Uterus (tissue), 2 donors: ENCODE measurements at regions not wholly inside any gene's neighbourhood (a gene's known extent, or its start where the extent isn't known, plus 50 kb on each side); places are given as distances from the start of the nearest gene placed in this dataset.

Source experiments
- POLR2A ChIP-seq, 2 donors: fragments of 450-650 bp; IDR thresholded peaks; one replicate each; pipeline ENCODE4 v1.6.1; 2016; ENCODE audit warnings: antibody characterized with exemption in 2 of 2, mild to moderate bottlenecking in 1 of 2, moderate library complexity in 1 of 2
- TF ChIP-seq, protein P1 (sequence below), 4 experiments: fragments of 200-600 bp in 2 of 4; fragments of 450-650 bp in 2 of 4; sonication (generic) in 2 of 4; IDR thresholded peaks; one replicate each; pipeline ENCODE4 v1.5.1; 2016 to 2019; ENCODE audit warnings: antibody characterized with exemption in 4 of 4, mild to moderate bottlenecking in 2 of 4, moderate library complexity in 1 of 4

- TF ChIP-seq, protein P1, sequence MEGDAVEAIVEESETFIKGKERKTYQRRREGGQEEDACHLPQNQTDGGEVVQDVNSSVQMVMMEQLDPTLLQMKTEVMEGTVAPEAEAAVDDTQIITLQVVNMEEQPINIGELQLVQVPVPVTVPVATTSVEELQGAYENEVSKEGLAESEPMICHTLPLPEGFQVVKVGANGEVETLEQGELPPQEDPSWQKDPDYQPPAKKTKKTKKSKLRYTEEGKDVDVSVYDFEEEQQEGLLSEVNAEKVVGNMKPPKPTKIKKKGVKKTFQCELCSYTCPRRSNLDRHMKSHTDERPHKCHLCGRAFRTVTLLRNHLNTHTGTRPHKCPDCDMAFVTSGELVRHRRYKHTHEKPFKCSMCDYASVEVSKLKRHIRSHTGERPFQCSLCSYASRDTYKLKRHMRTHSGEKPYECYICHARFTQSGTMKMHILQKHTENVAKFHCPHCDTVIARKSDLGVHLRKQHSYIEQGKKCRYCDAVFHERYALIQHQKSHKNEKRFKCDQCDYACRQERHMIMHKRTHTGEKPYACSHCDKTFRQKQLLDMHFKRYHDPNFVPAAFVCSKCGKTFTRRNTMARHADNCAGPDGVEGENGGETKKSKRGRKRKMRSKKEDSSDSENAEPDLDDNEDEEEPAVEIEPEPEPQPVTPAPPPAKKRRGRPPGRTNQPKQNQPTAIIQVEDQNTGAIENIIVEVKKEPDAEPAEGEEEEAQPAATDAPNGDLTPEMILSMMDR (IDR thresholded peaks at IDR 0.05), result no peak
- TF ChIP-seq POLR2A (IDR thresholded peaks at IDR 0.05), result no peak
Measured at GRCh38 chr11:11085580-11085979, 227.7 kb upstream of the ZBED5 start.
